HL-60 (cell line): ENCODE measurements at regions not wholly inside any gene's neighbourhood (a gene's known extent, or its start where the extent isn't known, plus 50 kb on each side); places are given as distances from the start of the nearest gene placed in this dataset.

Experiments
- CTCF ChIP-seq: IDR thresholded peaks from one replicate; pipeline ENCODE4 v1.5.1; 2011; ENCODE audit warnings: low read length, control low read depth, inconsistent platforms; ENCODE audit not compliant: insufficient read depth
- GABPA ChIP-seq: IDR thresholded peaks from 2 replicates; pipeline ENCODE4 v1.6.1; 2012; ENCODE audit warnings: low read depth
- POLR2AphosphoS5 ChIP-seq: IDR thresholded peaks from 2 replicates; pipeline ENCODE4 v1.6.1; 2012; ENCODE audit warnings: low read depth
- REST ChIP-seq: IDR thresholded peaks from 2 replicates; pipeline ENCODE4 v1.6.1; 2012; ENCODE audit warnings: low read depth; ENCODE audit not compliant: insufficient replicate concordance

- no peak for TF ChIP-seq CTCF
- no peak for TF ChIP-seq REST
- no peak for TF ChIP-seq POLR2AphosphoS5
- no peak for TF ChIP-seq GABPA
These were observed 895.1 kb upstream of the CELF4 start for GRCh38 chr18:38460657-38461056.
